ENCODE measurements at regions not wholly inside any gene's neighbourhood (a gene's known extent, or its start where the extent isn't known, plus 50 kb on each side); places are given as distances from the start of the nearest gene placed in this dataset.

DNA sequence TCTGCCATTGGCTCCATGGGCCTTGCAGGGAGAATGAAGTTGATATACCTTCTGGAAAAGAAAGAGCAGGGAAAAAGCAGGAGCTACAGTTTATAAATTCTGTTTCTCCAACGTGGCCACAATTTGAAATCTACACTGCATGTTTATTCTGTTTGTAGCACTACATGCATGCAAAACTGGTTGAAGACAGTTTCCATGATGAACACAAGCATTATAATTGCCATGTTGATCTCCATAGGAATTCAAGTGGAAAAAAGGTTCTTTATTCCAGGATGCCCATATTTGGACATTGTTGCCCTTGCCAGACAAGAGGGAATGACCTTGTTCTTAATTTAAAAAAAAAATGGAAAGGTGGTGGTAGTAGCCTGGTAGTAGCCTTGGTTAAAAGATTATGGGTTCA is 69.2 kb upstream of the PALM2AKAP2 start:
- Histone ChIP-seq H3K36me3 (ENCODE audit: control insufficient read depth in 4 of 4, insufficient read depth in 3 of 4, low read depth in 1 of 4, low read length in 3 of 4) (no peaks in the 10 kb centered on the region), H3K4me3 (ENCODE audit: low read depth in 1 of 3, low read length in 3 of 3) (no peak overlapping the region), H3K4me1 (ENCODE audit: control insufficient read depth in 4 of 4, insufficient read depth in 4 of 4, low read length in 3 of 4) (no peaks in the 10 kb centered on the region), H3K9me3 (ENCODE audit: control insufficient read depth in 4 of 4, low read length in 3 of 4) (no peaks in the 10 kb centered on the region), H3K27me3 (ENCODE audit: control insufficient read depth in 4 of 4, insufficient read depth in 4 of 4, low read length in 3 of 4) (no peaks in the 10 kb centered on the region), H3K9ac (ENCODE audit: low read depth in 1 of 2, low read length in 2 of 2) (no peak overlapping the region), H3K27ac (ENCODE audit: low read depth in 1 of 2, low read length in 2 of 2) (no peak overlapping the region)
- WGBS, result 76% methylated on average over 1 of the region's 1 CpG
- TF ChIP-seq, protein P1, sequence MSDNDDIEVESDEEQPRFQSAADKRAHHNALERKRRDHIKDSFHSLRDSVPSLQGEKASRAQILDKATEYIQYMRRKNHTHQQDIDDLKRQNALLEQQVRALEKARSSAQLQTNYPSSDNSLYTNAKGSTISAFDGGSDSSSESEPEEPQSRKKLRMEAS (IDR thresholded peaks at IDR 0.05), result no peak
- no peak for TF ChIP-seq RXRA (IDR thresholded peaks at IDR 0.05)
- TF ChIP-seq SP1 (IDR thresholded peaks at IDR 0.05), result no peak
- no peak for TF ChIP-seq GABPA (IDR thresholded peaks at IDR 0.05 in 1 of 2, conservative IDR thresholded peaks at IDR 0.05 in 1 of 2)
- no peak for TF ChIP-seq YY1 (IDR thresholded peaks at IDR 0.05)
- TF ChIP-seq, protein P2, sequence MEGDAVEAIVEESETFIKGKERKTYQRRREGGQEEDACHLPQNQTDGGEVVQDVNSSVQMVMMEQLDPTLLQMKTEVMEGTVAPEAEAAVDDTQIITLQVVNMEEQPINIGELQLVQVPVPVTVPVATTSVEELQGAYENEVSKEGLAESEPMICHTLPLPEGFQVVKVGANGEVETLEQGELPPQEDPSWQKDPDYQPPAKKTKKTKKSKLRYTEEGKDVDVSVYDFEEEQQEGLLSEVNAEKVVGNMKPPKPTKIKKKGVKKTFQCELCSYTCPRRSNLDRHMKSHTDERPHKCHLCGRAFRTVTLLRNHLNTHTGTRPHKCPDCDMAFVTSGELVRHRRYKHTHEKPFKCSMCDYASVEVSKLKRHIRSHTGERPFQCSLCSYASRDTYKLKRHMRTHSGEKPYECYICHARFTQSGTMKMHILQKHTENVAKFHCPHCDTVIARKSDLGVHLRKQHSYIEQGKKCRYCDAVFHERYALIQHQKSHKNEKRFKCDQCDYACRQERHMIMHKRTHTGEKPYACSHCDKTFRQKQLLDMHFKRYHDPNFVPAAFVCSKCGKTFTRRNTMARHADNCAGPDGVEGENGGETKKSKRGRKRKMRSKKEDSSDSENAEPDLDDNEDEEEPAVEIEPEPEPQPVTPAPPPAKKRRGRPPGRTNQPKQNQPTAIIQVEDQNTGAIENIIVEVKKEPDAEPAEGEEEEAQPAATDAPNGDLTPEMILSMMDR (IDR thresholded peaks at IDR 0.05; ENCODE audit: low read depth, low read length, missing input control), result no peak
- TF ChIP-seq, protein P3, sequence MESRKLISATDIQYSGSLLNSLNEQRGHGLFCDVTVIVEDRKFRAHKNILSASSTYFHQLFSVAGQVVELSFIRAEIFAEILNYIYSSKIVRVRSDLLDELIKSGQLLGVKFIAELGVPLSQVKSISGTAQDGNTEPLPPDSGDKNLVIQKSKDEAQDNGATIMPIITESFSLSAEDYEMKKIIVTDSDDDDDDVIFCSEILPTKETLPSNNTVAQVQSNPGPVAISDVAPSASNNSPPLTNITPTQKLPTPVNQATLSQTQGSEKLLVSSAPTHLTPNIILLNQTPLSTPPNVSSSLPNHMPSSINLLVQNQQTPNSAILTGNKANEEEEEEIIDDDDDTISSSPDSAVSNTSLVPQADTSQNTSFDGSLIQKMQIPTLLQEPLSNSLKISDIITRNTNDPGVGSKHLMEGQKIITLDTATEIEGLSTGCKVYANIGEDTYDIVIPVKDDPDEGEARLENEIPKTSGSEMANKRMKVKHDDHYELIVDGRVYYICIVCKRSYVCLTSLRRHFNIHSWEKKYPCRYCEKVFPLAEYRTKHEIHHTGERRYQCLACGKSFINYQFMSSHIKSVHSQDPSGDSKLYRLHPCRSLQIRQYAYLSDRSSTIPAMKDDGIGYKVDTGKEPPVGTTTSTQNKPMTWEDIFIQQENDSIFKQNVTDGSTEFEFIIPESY (IDR thresholded peaks at IDR 0.05), result no peak
- no peak for TF ChIP-seq EGR1 (IDR thresholded peaks at IDR 0.05; ENCODE audit: low read depth in 2 of 2)
- no peak for TF ChIP-seq FOXA1 (IDR thresholded peaks at IDR 0.05)
- TF ChIP-seq FOXA2 (IDR thresholded peaks at IDR 0.05), result no peak
- TF ChIP-seq, protein P4, sequence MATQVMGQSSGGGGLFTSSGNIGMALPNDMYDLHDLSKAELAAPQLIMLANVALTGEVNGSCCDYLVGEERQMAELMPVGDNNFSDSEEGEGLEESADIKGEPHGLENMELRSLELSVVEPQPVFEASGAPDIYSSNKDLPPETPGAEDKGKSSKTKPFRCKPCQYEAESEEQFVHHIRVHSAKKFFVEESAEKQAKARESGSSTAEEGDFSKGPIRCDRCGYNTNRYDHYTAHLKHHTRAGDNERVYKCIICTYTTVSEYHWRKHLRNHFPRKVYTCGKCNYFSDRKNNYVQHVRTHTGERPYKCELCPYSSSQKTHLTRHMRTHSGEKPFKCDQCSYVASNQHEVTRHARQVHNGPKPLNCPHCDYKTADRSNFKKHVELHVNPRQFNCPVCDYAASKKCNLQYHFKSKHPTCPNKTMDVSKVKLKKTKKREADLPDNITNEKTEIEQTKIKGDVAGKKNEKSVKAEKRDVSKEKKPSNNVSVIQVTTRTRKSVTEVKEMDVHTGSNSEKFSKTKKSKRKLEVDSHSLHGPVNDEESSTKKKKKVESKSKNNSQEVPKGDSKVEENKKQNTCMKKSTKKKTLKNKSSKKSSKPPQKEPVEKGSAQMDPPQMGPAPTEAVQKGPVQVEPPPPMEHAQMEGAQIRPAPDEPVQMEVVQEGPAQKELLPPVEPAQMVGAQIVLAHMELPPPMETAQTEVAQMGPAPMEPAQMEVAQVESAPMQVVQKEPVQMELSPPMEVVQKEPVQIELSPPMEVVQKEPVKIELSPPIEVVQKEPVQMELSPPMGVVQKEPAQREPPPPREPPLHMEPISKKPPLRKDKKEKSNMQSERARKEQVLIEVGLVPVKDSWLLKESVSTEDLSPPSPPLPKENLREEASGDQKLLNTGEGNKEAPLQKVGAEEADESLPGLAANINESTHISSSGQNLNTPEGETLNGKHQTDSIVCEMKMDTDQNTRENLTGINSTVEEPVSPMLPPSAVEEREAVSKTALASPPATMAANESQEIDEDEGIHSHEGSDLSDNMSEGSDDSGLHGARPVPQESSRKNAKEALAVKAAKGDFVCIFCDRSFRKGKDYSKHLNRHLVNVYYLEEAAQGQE (IDR thresholded peaks at IDR 0.05), result no peak
- TF ChIP-seq RAD21 (IDR thresholded peaks at IDR 0.05), result no peak
- TF ChIP-seq, protein P5, sequence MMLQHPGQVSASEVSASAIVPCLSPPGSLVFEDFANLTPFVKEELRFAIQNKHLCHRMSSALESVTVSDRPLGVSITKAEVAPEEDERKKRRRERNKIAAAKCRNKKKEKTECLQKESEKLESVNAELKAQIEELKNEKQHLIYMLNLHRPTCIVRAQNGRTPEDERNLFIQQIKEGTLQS (IDR thresholded peaks at IDR 0.05), result no peak
- no peak for TF ChIP-seq JUND (IDR thresholded peaks at IDR 0.05)
- TF ChIP-seq TAF1 (conservative IDR thresholded peaks at IDR 0.05), result no peak
- no peak for TF ChIP-seq HNF4A (conservative IDR thresholded peaks at IDR 0.05)
- no peak for TF ChIP-seq NR2F2 (IDR thresholded peaks at IDR 0.05)
- DNase-seq (ENCODE audit: low spot score), result no peak

DNA sequence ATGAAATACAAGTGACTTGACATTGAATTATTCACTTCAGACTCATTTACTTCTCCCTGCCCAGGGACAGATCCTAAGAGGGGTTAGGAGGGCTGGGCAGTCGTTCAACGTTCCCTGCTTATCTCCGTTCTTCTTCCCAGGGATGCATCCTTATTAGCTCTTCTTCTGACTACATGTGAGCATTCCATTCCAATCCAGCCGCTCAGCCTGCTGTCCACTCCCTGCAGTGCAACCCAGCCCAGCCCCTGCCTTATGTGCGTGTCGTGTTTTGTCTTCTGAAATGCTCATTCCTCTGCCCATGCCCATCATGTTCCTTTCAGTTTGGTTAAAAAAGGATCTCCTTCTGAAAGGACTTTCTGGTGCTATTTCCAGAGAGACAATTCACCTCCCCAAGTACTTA is 64.7 kb upstream of the PALM2AKAP2 start:
- Histone ChIP-seq H3K4me3 (ENCODE audit: low read depth in 1 of 3, low read length in 3 of 3) (no peak overlapping the region), H3K27me3 (ENCODE audit: control insufficient read depth in 4 of 4, insufficient read depth in 4 of 4, low read length in 3 of 4) (no peaks in the 10 kb centered on the region), H3K4me1 (ENCODE audit: control insufficient read depth in 4 of 4, insufficient read depth in 4 of 4, low read length in 3 of 4) (no peaks in the 10 kb centered on the region), H3K27ac (ENCODE audit: low read depth in 1 of 2, low read length in 2 of 2) (no peak overlapping the region), H3K36me3 (ENCODE audit: control insufficient read depth in 4 of 4, insufficient read depth in 3 of 4, low read depth in 1 of 4, low read length in 3 of 4) (no peaks in the 10 kb centered on the region), H3K9me3 (ENCODE audit: control insufficient read depth in 4 of 4, low read length in 3 of 4) (no peaks in the 10 kb centered on the region), H3K9ac (ENCODE audit: low read depth in 1 of 2, low read length in 2 of 2) (no peak overlapping the region)
- TF ChIP-seq RXRA (IDR thresholded peaks at IDR 0.05) (no peak), RAD21 (IDR thresholded peaks at IDR 0.05) (no peak), NR2F2 (IDR thresholded peaks at IDR 0.05) (no peak), SP1 (IDR thresholded peaks at IDR 0.05) (no peak), GABPA (IDR thresholded peaks at IDR 0.05 in 1 of 2, conservative IDR thresholded peaks at IDR 0.05 in 1 of 2) (no peak), FOXA1 (IDR thresholded peaks at IDR 0.05) (no peak), TAF1 (conservative IDR thresholded peaks at IDR 0.05) (no peak)
- TF ChIP-seq, protein P1 (IDR thresholded peaks at IDR 0.05), result no peak
- TF ChIP-seq, protein P2 (IDR thresholded peaks at IDR 0.05; ENCODE audit: low read depth, low read length, missing input control), result no peak
- TF ChIP-seq, protein P5 (IDR thresholded peaks at IDR 0.05), result no peak
- no peak for DNase-seq (ENCODE audit: low spot score)
- WGBS, result 76% methylated on average over 6 of the region's 6 CpGs

Data from liver (tissue), 8 donors.